HCT116 (cell line): ENCODE measurements at regions not wholly inside any gene's neighbourhood (a gene's known extent, or its start where the extent isn't known, plus 50 kb on each side); places are given as distances from the start of the nearest gene placed in this dataset.

Experiments
- ATAC-seq: fragments of 200-7000 bp; cut with Tn5 transposase; 2 replicates; pipeline ENCODE4 v1.9.1; 2020; ENCODE audit warnings: mild to moderate bottlenecking, moderate library complexity
- BruUV-seq: library from RNA; stranded (reverse); fragments of 400-500 nt; replicated peaks from 2 replicates; lab custom pipeline; 2021; lab: Mats Ljungman, UMichigan
- CTCF ChIA-PET: fragments of 300-600 bp; sonication (Branson Sonifier 250); formaldehyde crosslinking; loops from one replicate; lab custom pipeline; 2021; ENCODE audit warnings: antibody characterized with exemption; lab: Charles Lee
- POLR2A ChIA-PET: fragments of 300-600, 350-600 bp; sonication (Branson Sonifier 250); formaldehyde crosslinking; loops from one replicate; lab custom pipeline; 2021; ENCODE audit warnings: antibody characterized with exemption; lab: Charles Lee
- RAD21 ChIA-PET, 2 experiments: fragments of 300-600 bp; sonication (Branson Sonifier 250); formaldehyde crosslinking; loops; one replicate each; lab custom pipeline; 2023; ENCODE audit warnings: low total read pairs in 2 of 2; ENCODE audit not compliant: uncharacterized antibody in 2 of 2, unreplicated experiment in 2 of 2, low non-redundant PET in 1 of 2; lab: Charles Lee
- DNase-seq: peaks from one replicate; pipeline ENCODE4 v3.0.0-alpha.2; 2010; ENCODE audit warnings: low read depth, low spot score
- H2AFZ ChIP-seq: fragments of 200-600 bp; shearing (Covaris generic), sonication (generic); 2 replicates; pipeline ENCODE4 v1.6.1; 2017; ENCODE audit warnings: low read depth, mixed run types, mixed read lengths, antibody characterized with exemption, low read length; ENCODE audit not compliant: poor library complexity, severe bottlenecking
- H3K27ac ChIP-seq: 2 replicates; pipeline ENCODE4 v1.5.1; 2012; ENCODE audit warnings: low read depth, low read length
- H3K27me3 ChIP-seq: fragments of 200-600 bp; sonication (generic); 2 replicates; pipeline ENCODE4 v1.6.1; 2016; ENCODE audit warnings: mixed run types, low read length, mixed read lengths; ENCODE audit not compliant: insufficient read depth
- H3K36me3 ChIP-seq, 2 experiments: fragments of 200-500 bp in 1 of 2; fragments of 200-600 bp in 1 of 2; sonication (Bioruptor generic) in 1 of 2; sonication (generic) in 1 of 2; 2 replicates each; pipeline versions ENCODE4 v1.5.1 to v1.6.1; 2014 to 2016; ENCODE audit warnings: low read length in 2 of 2, inconsistent platforms in 1 of 2, mixed read lengths in 1 of 2, mixed run types in 1 of 2; ENCODE audit not compliant: insufficient read depth in 2 of 2, control insufficient read depth in 1 of 2
- H3K4me1 ChIP-seq, 2 experiments: fragments of 200-600 bp in 1 of 2; sonication (generic) in 1 of 2; 2 replicates each; pipeline versions ENCODE4 v1.5.1 to v1.6.1; 2012 to 2017; ENCODE audit warnings: low read length in 2 of 2, inconsistent platforms in 1 of 2, mild to moderate bottlenecking in 1 of 2, mixed read lengths in 1 of 2, mixed run types in 1 of 2, moderate library complexity in 1 of 2; ENCODE audit not compliant: insufficient read depth in 2 of 2, control insufficient read depth in 1 of 2
- H3K4me2 ChIP-seq: fragments of 200-600 bp; sonication (generic); 2 replicates; pipeline ENCODE4 v1.6.1; 2017; ENCODE audit warnings: mixed run types, low read length, mixed read lengths
- H3K4me3 ChIP-seq, 2 experiments: fragments of 200-600 bp in 1 of 2; sonication (generic) in 1 of 2; replicated peaks in 1 of 2; 2 replicates each; pipeline ENCODE4 v1.5.1; 2011 to 2016; ENCODE audit warnings: low read length in 2 of 2, control low read depth in 1 of 2, low read depth in 1 of 2, mild to moderate bottlenecking in 1 of 2, mixed read lengths in 1 of 2, mixed run types in 1 of 2
- H3K79me2 ChIP-seq: fragments of 200-600 bp; sonication (generic); 2 replicates; pipeline ENCODE4 v1.6.1; 2017; ENCODE audit warnings: mild to moderate bottlenecking, mixed run types, low read length, moderate library complexity, mixed read lengths; ENCODE audit not compliant: insufficient read depth
- H3K9ac ChIP-seq: fragments of 200-600 bp; sonication (generic); 2 replicates; pipeline ENCODE4 v1.6.1; 2016; ENCODE audit warnings: low read length, mixed read lengths
- H3K9me2 ChIP-seq: fragments of 200-600 bp; sonication (generic), shearing (Covaris generic); 2 replicates; pipeline ENCODE4 v1.6.1; 2017; ENCODE audit warnings: mixed run types, mild to moderate bottlenecking, moderate library complexity; ENCODE audit not compliant: insufficient read depth
- H3K9me3 ChIP-seq, 2 experiments: fragments of 200-500 bp in 1 of 2; fragments of 200-600 bp in 1 of 2; sonication (Bioruptor generic) in 1 of 2; sonication (generic) in 1 of 2; 2 replicates each; pipeline ENCODE4 v1.6.1; 2014 to 2017; ENCODE audit warnings: low read length in 2 of 2, mixed read lengths in 2 of 2, inconsistent platforms in 1 of 2, low read depth in 1 of 2, mild to moderate bottlenecking in 1 of 2, mixed run types in 1 of 2, moderate library complexity in 1 of 2; ENCODE audit not compliant: control insufficient read depth in 1 of 2, insufficient read depth in 1 of 2
- H4K20me1 ChIP-seq: fragments of 200-600 bp; sonication (generic), shearing (Covaris generic); 2 replicates; pipeline ENCODE4 v1.6.1; 2017; ENCODE audit warnings: mixed run types, mild to moderate bottlenecking, moderate library complexity; ENCODE audit not compliant: insufficient read depth
- ATF3 ChIP-seq: IDR thresholded peaks from 2 replicates; pipeline ENCODE4 v1.6.1; 2012
- CBX3 ChIP-seq: IDR thresholded peaks from 2 replicates; pipeline ENCODE4 v1.6.1; 2012; ENCODE audit warnings: low read depth
- CEBPB ChIP-seq: IDR thresholded peaks from 2 replicates; pipeline ENCODE4 v1.6.1; 2012; ENCODE audit warnings: low read depth
- EGR1 ChIP-seq: IDR thresholded peaks from 2 replicates; pipeline ENCODE4 v1.6.1; 2012; ENCODE audit warnings: low read depth
- EZH2 ChIP-seq: fragments of 200-600 bp; sonication (generic); IDR thresholded peaks from 2 replicates; pipeline ENCODE4 v1.6.1; 2017; ENCODE audit warnings: antibody characterized with exemption, mixed run types
- MAX ChIP-seq: IDR thresholded peaks from 2 replicates; pipeline ENCODE4 v1.6.1; 2012
- POLR2A ChIP-seq: IDR thresholded peaks from 2 replicates; pipeline ENCODE4 v1.7.0; 2011; ENCODE audit warnings: borderline replicate concordance; ENCODE audit not compliant: insufficient read depth, insufficient read length; ENCODE audit errors: extremely low read depth
- POLR2AphosphoS5 ChIP-seq: IDR thresholded peaks from 2 replicates; pipeline ENCODE4 v1.6.1; 2011; ENCODE audit warnings: mild to moderate bottlenecking, low read depth, low read length, moderate library complexity
- RAD21 ChIP-seq: IDR thresholded peaks from 2 replicates; pipeline ENCODE4 v1.6.1; 2012; ENCODE audit warnings: low read depth, mild to moderate bottlenecking
- REST ChIP-seq: IDR thresholded peaks from 2 replicates; pipeline ENCODE4 v1.6.1; 2012; ENCODE audit warnings: low read depth
- SP1 ChIP-seq: IDR thresholded peaks from 2 replicates; pipeline ENCODE4 v1.6.1; 2012; ENCODE audit warnings: low read depth
- SRF ChIP-seq: IDR thresholded peaks from 2 replicates; pipeline ENCODE4 v1.6.1; 2012; ENCODE audit warnings: low read depth
- TCF7L2 ChIP-seq: IDR thresholded peaks from 2 replicates; pipeline ENCODE4 v1.7.0; 2011; ENCODE audit warnings: borderline replicate concordance, inconsistent platforms; ENCODE audit not compliant: insufficient read depth, insufficient read length; ENCODE audit errors: extremely low read depth
- YY1 ChIP-seq: IDR thresholded peaks from 2 replicates; pipeline ENCODE4 v1.6.1; 2011; ENCODE audit warnings: low read length, low read depth, moderate library complexity, mild to moderate bottlenecking; ENCODE audit not compliant: insufficient replicate concordance; ENCODE audit errors: extremely low read depth
- ZBTB33 ChIP-seq: IDR thresholded peaks from 2 replicates; pipeline ENCODE4 v1.6.1; 2011; ENCODE audit warnings: mild to moderate bottlenecking, low read length, moderate library complexity; ENCODE audit not compliant: insufficient replicate concordance; ENCODE audit errors: extremely low read depth
- ZFX ChIP-seq: fragments of 450-650 bp; IDR thresholded peaks from 2 replicates; pipeline ENCODE4 v1.6.1; 2017
- intact Hi-C: fragments of 100-400 bp; cut with micrococcal nuclease; formaldehyde crosslinking; loops from 2 replicates; pipeline ENCODE4 v1.10.0; 2022

GRCh38 chr2:33665039-33665438 is 65.9 kb upstream of the FAM98A start:
- Histone ChIP-seq H3K9me3 (no peaks in the 10 kb centered on the region), H3K36me3 (no peaks in the 10 kb centered on the region), H3K4me1 (no peaks in the 10 kb centered on the region; a peak in 1 of 4 replicates), H3K9ac (no peak overlapping the region), H3K27ac (no peak overlapping the region), H3K27me3 (no peaks in the 10 kb centered on the region), H3K79me2 (no peaks in the 10 kb centered on the region), H3K4me3 (no peak overlapping the region), H3K4me2 (no peak overlapping the region), H3K9me2 (no peaks in the 10 kb centered on the region), H2AFZ (no peak overlapping the region), H4K20me1 (no peaks in the 10 kb centered on the region)
- ATAC-seq (no peak), DNase-seq (no peak)
- ChIA-PET CTCF (no interaction called here), POLR2A (no interaction called here), RAD21 (no interaction called here)
- intact Hi-C loops, result no loop called here
- BruUV-seq, result no TSS peak
- TF ChIP-seq YY1 (no peak), REST (no peak), ZFX (no peak), SP1 (no peak), ZBTB33 (no peak), SRF (no peak), RAD21 (no peak), MAX (no peak), EZH2 (no peak), POLR2A (no peak), CEBPB (no peak), ATF3 (no peak), TCF7L2 (no peak), EGR1 (no peak), CBX3 (no peak), POLR2AphosphoS5 (no peak)
- TF ChIP-seq, all 23 proteins: peak for 0
